Effector memory CD8-positive, alpha-beta T cell (primary cell): ENCODE measurements at regions not wholly inside any gene's neighbourhood (a gene's known extent, or its start where the extent isn't known, plus 50 kb on each side); places are given as distances from the start of the nearest gene placed in this dataset.
"Not testable (repeated sequence)": the region's sequence is repeated elsewhere in the genome, so short reads cannot be mapped to it uniquely, and the experiment has no call there.

ENCODE experiments used
- ATAC-seq: fragments of 150-1000 bp; cut with Tn5 transposase; replicated peaks from 2 replicates; pipeline ENCODE4 v1.10.0; 2021; ENCODE audit warnings: mild to moderate bottlenecking, moderate library complexity
- DNase-seq, 3 experiments: peaks; one replicate each; pipeline ENCODE4 v3.0.0; 2021
- H3K27ac Mint-ChIP-seq, 2 donors: one replicate each; pipeline ENCODE4 v1.8.0; 2022; ENCODE audit warnings: mild to moderate bottlenecking in 2 of 2, mixed read lengths in 2 of 2, moderate library complexity in 2 of 2
- H3K27me3 Mint-ChIP-seq, 2 donors: one replicate each; pipeline ENCODE4 v1.8.0; 2022; ENCODE audit warnings: mixed read lengths in 2 of 2
- H3K36me3 Mint-ChIP-seq: one replicate; pipeline ENCODE4 v1.8.0; 2022; ENCODE audit warnings: mild to moderate bottlenecking, moderate library complexity, mixed read lengths; ENCODE audit not compliant: insufficient read depth
- H3K4me1 Mint-ChIP-seq, 2 donors: one replicate each; pipeline ENCODE4 v1.8.0; 2022; ENCODE audit warnings: low read depth in 2 of 2, mixed read lengths in 2 of 2
- H3K4me3 Mint-ChIP-seq, 2 donors: one replicate each; pipeline ENCODE4 v1.8.0; 2022; ENCODE audit warnings: mild to moderate bottlenecking in 2 of 2, mixed read lengths in 2 of 2, moderate library complexity in 2 of 2
- H3K9me3 Mint-ChIP-seq, 2 donors: one replicate each; pipeline ENCODE4 v1.8.0; 2022; ENCODE audit warnings: mixed read lengths in 2 of 2

DNA sequence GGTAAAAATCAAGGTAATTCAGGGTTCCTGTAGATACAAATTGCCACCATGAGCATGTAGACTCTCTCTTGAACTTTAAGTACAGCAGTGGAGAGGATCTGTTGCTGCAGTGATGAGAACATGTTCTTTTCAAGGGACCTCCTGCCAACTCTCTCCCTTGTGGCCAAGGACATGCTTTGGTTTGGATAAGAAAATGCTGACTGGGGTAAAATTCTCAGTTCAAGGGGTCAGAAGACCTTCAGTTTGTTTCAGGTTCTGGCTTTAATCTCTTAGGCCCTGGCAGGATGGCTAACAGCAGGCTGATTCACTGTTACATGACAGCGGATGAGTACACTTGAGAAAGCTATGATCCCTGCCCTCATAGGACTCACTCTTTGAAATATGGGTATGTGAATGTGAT, 299.2 kb upstream of the NMUR2 start:
- no peak for ATAC-seq
- Mint-ChIP-seq H3K4me1 (no peaks in the 10 kb centered on the region), H3K9me3 (peaks cover 4 to 10% of the 10 kb centered on the region in 2 donors), H3K4me3 (no peak overlapping the region), H3K27ac (no peak overlapping the region), H3K36me3 (no peaks in the 10 kb centered on the region), H3K27me3 (no peaks in the 10 kb centered on the region)
- DNase-seq = no peak

DNA sequence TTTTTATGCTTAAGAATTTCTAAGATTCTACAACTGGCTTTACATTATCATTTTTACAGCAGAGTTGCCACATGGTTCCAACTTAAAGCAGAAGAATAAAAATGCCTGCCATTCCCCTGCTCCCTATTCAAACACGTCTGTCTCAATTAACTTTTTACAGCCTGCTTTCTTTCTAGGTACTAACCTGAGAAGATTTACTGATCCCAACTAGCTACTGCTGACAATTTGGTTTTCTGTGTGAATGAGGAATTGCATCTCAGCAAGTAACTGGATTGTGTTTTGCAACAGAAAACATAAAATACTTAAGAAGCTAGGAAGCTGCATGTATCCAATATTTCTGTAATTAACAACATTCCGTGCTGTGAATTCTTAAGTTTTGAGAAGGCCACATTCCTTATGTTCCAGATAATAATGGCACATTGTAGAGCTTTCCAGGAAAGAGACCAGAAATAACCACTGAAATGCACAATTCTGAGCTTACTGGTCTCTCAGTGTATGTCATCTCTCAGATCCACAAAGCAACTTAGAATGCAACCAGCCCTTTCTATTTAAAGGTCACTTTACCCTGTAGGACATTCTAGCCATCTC, 306.8 kb upstream of the NMUR2 start:
- DNase-seq (no peak), ATAC-seq (no peak)
- no peaks in the 10 kb centered on the region for H3K36me3 Mint-ChIP-seq
- H3K9me3 Mint-ChIP-seq = peaks cover 4 to 7% of the 10 kb centered on the region in 2 donors
- H3K4me3 Mint-ChIP-seq = no peak overlapping the region
- no peaks in the 10 kb centered on the region for H3K4me1 Mint-ChIP-seq
- H3K27me3 Mint-ChIP-seq = no peaks in the 10 kb centered on the region
- no peak overlapping the region for H3K27ac Mint-ChIP-seq

DNA sequence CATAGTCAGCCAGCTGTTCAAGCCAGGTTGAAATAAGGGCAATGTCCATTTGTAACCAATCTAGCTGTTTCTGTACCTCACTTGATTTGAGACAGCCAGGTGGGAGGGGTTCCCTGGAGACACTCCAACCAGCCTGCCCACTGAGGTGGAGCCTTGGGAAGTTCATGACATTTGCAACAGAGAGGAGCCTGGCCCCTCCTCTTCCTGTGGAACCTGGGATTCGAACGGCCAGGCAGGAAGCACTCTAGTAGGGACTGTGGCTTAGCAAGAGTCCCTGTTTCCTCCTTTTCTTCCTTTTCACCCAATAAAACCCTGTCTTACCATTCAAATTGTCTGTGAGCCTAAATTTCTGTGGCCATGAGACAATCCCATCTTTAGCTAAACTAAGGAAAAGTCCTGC, 312.3 kb upstream of the NMUR2 start:
- Mint-ChIP-seq H3K4me3 (no peak overlapping the region), H3K9me3 (peaks cover 6 to 14% of the 10 kb centered on the region in 2 donors), H3K36me3 (no peaks in the 10 kb centered on the region), H3K4me1 (no peaks in the 10 kb centered on the region), H3K27me3 (no peaks in the 10 kb centered on the region), H3K27ac (no peak overlapping the region)
- DNase-seq (no peak), ATAC-seq (no peak)

GRCh38 chr5:152723482-152723881, 318.4 kb upstream of the NMUR2 start:
- no peak for DNase-seq
- no peak overlapping the region for H3K4me3 Mint-ChIP-seq
- no peaks in the 10 kb centered on the region for H3K36me3 Mint-ChIP-seq
- no peaks in the 10 kb centered on the region for H3K27me3 Mint-ChIP-seq
- no peak overlapping the region for H3K27ac Mint-ChIP-seq
- H3K9me3 Mint-ChIP-seq = peaks cover 15 to 32% of the 10 kb centered on the region in 2 donors
- no peaks in the 10 kb centered on the region for H3K4me1 Mint-ChIP-seq
- ATAC-seq = no peak

GRCh38 chr5:152730176-152730575, 325.1 kb upstream of the NMUR2 start:
- no peaks in the 10 kb centered on the region for H3K4me1 Mint-ChIP-seq
- no peak overlapping the region for H3K4me3 Mint-ChIP-seq
- no peaks in the 10 kb centered on the region for H3K36me3 Mint-ChIP-seq
- ATAC-seq (no peak), DNase-seq (no peak)
- no peaks in the 10 kb centered on the region for H3K27me3 Mint-ChIP-seq
- H3K9me3 Mint-ChIP-seq = peaks cover 2% of the 10 kb centered on the region in 2 donors
- H3K27ac Mint-ChIP-seq = no peak overlapping the region

GRCh38 chr5:152736906-152737305, 331.8 kb upstream of the NMUR2 start:
- H3K4me1 Mint-ChIP-seq = no peaks in the 10 kb centered on the region
- no peak for DNase-seq

DNA sequence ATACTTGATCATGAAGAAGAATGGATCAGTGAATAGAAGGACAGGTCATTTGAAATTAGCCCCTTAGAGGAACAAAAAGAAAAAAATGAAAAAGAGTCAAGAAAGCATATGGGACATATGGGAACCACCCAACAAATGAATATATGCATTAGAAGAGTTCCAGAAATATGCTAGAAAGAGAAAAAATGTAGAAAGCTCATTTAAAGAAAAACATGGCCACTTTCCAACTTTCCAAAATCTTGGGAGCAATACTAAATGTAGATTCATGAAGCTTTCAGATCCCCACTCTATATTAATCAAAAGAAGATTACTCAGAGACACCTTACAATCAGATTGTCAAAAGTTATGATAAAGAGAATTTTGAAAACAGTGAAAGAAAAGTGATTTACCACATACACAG, 334.8 kb upstream of the NMUR2 start:
- no peaks in the 10 kb centered on the region for H3K27me3 Mint-ChIP-seq
- no peak for DNase-seq
- H3K27ac Mint-ChIP-seq = no peak overlapping the region
- no peaks in the 10 kb centered on the region for H3K36me3 Mint-ChIP-seq
- peaks cover 2 to 20% of the 10 kb centered on the region in 2 donors for H3K9me3 Mint-ChIP-seq
- no peak for ATAC-seq
- no peaks in the 10 kb centered on the region for H3K4me1 Mint-ChIP-seq
- no peak overlapping the region for H3K4me3 Mint-ChIP-seq

More at GRCh38 chr5:152736906-152737305, 331.8 kb upstream of the NMUR2 start:
- no peak for ATAC-seq
- Mint-ChIP-seq H3K36me3 (no peaks in the 10 kb centered on the region), H3K9me3 (peaks cover 2 to 20% of the 10 kb centered on the region in 2 donors), H3K27me3 (no peaks in the 10 kb centered on the region), H3K4me3 (no peak overlapping the region), H3K27ac (no peak overlapping the region)

- not testable (repeated sequence) for H3K27ac Mint-ChIP-seq, H3K4me1 Mint-ChIP-seq, H3K27me3 Mint-ChIP-seq, H3K4me3 Mint-ChIP-seq, H3K36me3 Mint-ChIP-seq, ATAC-seq, DNase-seq
- peaks cover 0 to 13% of the 10 kb centered on the region in 2 donors for H3K9me3 Mint-ChIP-seq
Measured at GRCh38 chr5:152741126-152741525, 336.0 kb upstream of the NMUR2 start.

GRCh38 chr5:152787709-152788217, 382.7 kb upstream of the NMUR2 start:
- not testable (repeated sequence) for H3K4me1 Mint-ChIP-seq, H3K27ac Mint-ChIP-seq, DNase-seq, H3K36me3 Mint-ChIP-seq, H3K27me3 Mint-ChIP-seq, H3K4me3 Mint-ChIP-seq, ATAC-seq
- peaks cover 4 to 18% of the 10 kb centered on the region in 2 donors for H3K9me3 Mint-ChIP-seq

DNA sequence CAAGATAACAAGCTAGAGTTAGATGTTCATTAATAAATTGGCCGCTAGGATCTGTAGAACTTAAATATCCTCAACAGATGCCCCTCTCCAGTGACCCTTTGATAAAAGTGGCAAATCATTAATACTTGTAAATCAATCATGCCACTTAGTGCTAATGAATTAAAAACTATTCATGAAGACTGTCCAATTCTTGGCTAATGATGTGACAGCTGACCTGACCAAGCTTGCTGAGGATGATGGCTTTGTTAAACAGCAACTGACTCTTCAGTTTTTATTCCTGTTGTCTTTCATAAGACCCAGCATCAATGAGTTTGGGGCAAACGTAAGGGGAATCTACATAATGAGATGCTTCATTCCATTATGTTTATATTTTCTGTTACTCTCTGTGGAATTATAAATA, 396.8 kb upstream of the NMUR2 start:
- Mint-ChIP-seq H3K4me3 (no peak overlapping the region), H3K4me1 (no peaks in the 10 kb centered on the region), H3K27ac (no peak overlapping the region), H3K27me3 (no peaks in the 10 kb centered on the region), H3K9me3 (no peaks in the 10 kb centered on the region), H3K36me3 (no peaks in the 10 kb centered on the region)
- DNase-seq (no peak), ATAC-seq (no peak)

DNA sequence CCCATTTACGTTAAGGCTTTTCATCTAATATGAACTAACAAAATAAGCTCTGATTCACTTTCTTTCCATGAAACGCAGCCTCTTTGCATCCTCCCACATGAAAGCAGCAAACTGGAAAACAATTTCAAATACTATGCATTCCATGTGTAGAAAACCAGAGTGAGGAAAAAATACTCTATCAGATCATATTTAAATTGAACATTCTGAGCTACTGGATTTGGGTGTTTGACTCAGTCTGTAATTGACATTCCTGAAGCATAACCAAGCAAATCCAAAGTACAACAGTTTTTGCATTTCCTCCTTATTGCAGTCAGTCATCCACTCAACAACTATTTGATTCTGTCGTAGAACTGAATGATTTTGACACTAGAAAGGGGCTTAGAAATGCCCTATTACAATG, 399.1 kb upstream of the NMUR2 start:
- Mint-ChIP-seq H3K36me3 (no peaks in the 10 kb centered on the region), H3K4me3 (no peak overlapping the region), H3K4me1 (no peaks in the 10 kb centered on the region), H3K9me3 (no peaks in the 10 kb centered on the region), H3K27me3 (no peaks in the 10 kb centered on the region), H3K27ac (no peak overlapping the region)
- ATAC-seq (no peak), DNase-seq (no peak)

DNA sequence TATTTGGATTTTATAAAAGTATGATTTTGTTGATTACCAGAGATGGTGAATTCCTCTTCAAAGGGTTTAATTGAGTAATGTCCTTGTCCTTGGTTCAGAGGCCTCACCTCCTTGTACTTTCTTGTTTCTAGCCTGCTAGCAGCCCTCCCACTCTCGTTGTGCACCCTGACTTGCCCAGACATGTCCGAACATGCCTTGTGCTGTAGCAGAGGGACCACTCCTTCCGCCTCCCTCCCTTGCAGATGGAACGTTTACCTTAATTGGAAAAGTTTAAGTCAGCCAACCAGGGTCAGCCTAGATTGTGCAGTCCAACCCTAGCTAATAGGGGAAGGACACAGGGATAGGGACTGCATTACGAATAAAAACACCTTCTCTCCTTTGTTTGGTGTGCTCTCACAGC, 406.9 kb upstream of the NMUR2 start:
- no peak overlapping the region for H3K27ac Mint-ChIP-seq
- H3K4me3 Mint-ChIP-seq = no peak overlapping the region
- peaks cover 0 to 3% of the 10 kb centered on the region in 2 donors for H3K9me3 Mint-ChIP-seq
- ATAC-seq (no peak), DNase-seq (no peak)
- no peaks in the 10 kb centered on the region for H3K36me3 Mint-ChIP-seq
- no peaks in the 10 kb centered on the region for H3K4me1 Mint-ChIP-seq
- H3K27me3 Mint-ChIP-seq = no peaks in the 10 kb centered on the region

DNA sequence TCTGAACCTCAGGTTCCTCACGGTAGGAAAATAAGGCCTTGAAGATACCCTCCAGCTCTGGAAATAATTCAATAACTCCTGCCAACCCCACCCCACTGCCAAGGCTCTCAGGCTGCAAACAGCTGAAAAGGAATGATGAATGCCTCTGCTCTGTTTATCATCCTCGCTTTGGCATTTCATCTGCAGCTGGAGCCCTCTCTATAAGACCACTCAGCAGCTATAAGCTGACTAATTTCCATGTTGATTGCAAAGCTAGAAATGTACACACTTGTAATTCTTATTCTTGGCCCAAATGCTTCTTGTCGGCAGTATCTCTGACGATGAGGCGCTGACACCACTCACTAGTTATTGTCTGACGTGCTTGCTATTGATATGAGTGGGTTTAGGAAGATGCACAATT, 408.4 kb upstream of the NMUR2 start:
- Mint-ChIP-seq H3K27me3 (no peaks in the 10 kb centered on the region), H3K4me1 (no peaks in the 10 kb centered on the region), H3K4me3 (no peak overlapping the region), H3K27ac (no peak overlapping the region), H3K9me3 (peaks cover 0 to 5% of the 10 kb centered on the region in 2 donors), H3K36me3 (no peaks in the 10 kb centered on the region)
- ATAC-seq (no peak), DNase-seq (no peak)

- Mint-ChIP-seq H3K4me3 (no peak overlapping the region), H3K36me3 (no peaks in the 10 kb centered on the region), H3K9me3 (peaks cover 0 to 4% of the 10 kb centered on the region in 2 donors), H3K4me1 (no peaks in the 10 kb centered on the region), H3K27ac (no peak overlapping the region), H3K27me3 (no peaks in the 10 kb centered on the region)
- ATAC-seq (no peak), DNase-seq (no peak)
Measured at GRCh38 chr5:152819891-152820290, 414.8 kb upstream of the NMUR2 start.
